Fibroblast of villous mesenchyme (primary cell): ENCODE measurements at regions not wholly inside any gene's neighbourhood (a gene's known extent, or its start where the extent isn't known, plus 50 kb on each side); places are given as distances from the start of the nearest gene placed in this dataset.
"Not testable (repeated sequence)": the region's sequence is repeated elsewhere in the genome, so short reads cannot be mapped to it uniquely, and the experiment has no call there.

ENCODE experiments used
- DNase-seq: peaks from one replicate; pipeline ENCODE4 v3.0.0-alpha.2; 2010; ENCODE audit warnings: low read depth
- H3K4me3 ChIP-seq: 2 replicates; pipeline ENCODE4 v1.5.1; 2011; ENCODE audit warnings: low read depth, mild to moderate bottlenecking, low read length
- TF ChIP-seq, protein P1 (sequence below): IDR thresholded peaks from 2 replicates; pipeline ENCODE4 v1.5.1; 2012; ENCODE audit warnings: low read depth, mild to moderate bottlenecking, low read length; ENCODE audit not compliant: insufficient read depth

- TF ChIP-seq, protein P1, sequence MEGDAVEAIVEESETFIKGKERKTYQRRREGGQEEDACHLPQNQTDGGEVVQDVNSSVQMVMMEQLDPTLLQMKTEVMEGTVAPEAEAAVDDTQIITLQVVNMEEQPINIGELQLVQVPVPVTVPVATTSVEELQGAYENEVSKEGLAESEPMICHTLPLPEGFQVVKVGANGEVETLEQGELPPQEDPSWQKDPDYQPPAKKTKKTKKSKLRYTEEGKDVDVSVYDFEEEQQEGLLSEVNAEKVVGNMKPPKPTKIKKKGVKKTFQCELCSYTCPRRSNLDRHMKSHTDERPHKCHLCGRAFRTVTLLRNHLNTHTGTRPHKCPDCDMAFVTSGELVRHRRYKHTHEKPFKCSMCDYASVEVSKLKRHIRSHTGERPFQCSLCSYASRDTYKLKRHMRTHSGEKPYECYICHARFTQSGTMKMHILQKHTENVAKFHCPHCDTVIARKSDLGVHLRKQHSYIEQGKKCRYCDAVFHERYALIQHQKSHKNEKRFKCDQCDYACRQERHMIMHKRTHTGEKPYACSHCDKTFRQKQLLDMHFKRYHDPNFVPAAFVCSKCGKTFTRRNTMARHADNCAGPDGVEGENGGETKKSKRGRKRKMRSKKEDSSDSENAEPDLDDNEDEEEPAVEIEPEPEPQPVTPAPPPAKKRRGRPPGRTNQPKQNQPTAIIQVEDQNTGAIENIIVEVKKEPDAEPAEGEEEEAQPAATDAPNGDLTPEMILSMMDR, result peak; percentile 72
- no peak overlapping the region for H3K4me3 ChIP-seq
- peak; percentile 38 for DNase-seq
Measured at GRCh38 chr13:59318320-59318930, 845.3 kb downstream of the DIAPH3 start.

GRCh38 chr13:59319276-59319675, 844.5 kb downstream of the DIAPH3 start:
- TF ChIP-seq, protein P1, result no peak
- no peak overlapping the region for H3K4me3 ChIP-seq
- no peak for DNase-seq

GRCh38 chr13:59320021-59320420, 843.7 kb downstream of the DIAPH3 start:
- DNase-seq, result no peak
- H3K4me3 ChIP-seq, result no peak overlapping the region
- TF ChIP-seq, protein P1, result no peak

DNA sequence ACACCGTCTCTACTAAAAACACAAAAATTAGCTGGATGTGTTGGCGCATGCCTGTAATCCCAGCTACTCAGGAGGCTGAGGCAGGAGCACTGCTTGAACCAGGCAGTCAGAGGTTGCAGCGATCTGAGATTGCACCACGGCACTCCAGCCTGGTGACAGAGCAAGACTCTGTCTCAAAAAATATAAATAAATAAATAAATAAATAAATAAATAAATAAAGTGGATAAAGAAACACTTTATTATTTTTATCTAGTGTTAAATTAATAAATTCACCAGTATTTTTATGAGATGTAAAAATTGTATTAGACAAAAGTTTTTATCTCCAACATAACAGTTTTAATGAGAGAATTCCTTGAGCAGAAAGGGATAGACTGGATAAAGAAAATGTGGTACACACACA, 839.3 kb downstream of the DIAPH3 start:
- H3K4me3 ChIP-seq, DNase-seq: not testable (repeated sequence)

GRCh38 chr13:59326717-59327116, 837.0 kb downstream of the DIAPH3 start:
- no peak overlapping the region for H3K4me3 ChIP-seq
- TF ChIP-seq, protein P1, result no peak
- DNase-seq, result no peak

DNA sequence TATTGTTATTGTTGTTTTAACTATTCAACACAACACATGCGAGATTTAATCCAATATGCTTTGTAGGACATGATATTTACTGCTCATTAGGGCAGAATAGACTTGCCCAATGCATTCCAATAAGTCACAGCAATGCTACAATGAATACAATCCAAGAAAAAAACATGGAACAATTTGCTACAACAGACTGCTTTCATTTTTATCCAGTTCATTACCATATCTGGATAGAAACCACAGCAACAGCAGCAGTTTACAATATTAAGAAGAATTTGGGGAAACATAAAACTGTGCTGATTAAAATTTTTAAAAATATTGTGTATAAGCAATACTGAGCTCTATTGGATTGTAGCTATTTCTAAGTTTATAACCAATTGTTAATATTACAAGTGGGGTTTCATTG, 833.0 kb downstream of the DIAPH3 start:
- TF ChIP-seq, protein P1, result no peak
- DNase-seq, result no peak
- no peak overlapping the region for H3K4me3 ChIP-seq

GRCh38 chr13:59332966-59333365, 830.8 kb downstream of the DIAPH3 start:
- H3K4me3 ChIP-seq, result no peak overlapping the region
- DNase-seq, result no peak
- TF ChIP-seq, protein P1, result no peak
